PFSK-1 (cell line): ENCODE measurements at regions not wholly inside any gene's neighbourhood (a gene's known extent, or its start where the extent isn't known, plus 50 kb on each side); places are given as distances from the start of the nearest gene placed in this dataset.

Source experiments
- FOXP2 ChIP-seq: optimal IDR thresholded peaks from 2 replicates; pipeline ENCODE3; 2011; ENCODE audit warnings: borderline replicate concordance, control low read depth, inconsistent platforms; ENCODE audit not compliant: insufficient read depth; ENCODE audit errors: extremely low read length, extremely low read depth
- POLR2AphosphoS5 ChIP-seq: IDR thresholded peaks from 2 replicates; pipeline ENCODE4 v1.6.1; 2012; ENCODE audit warnings: low read depth, mild to moderate bottlenecking, control low read depth, low read length, moderate library complexity
- REST ChIP-seq, 2 experiments: IDR thresholded peaks; 2 replicates each; pipeline versions ENCODE4 v1.6.1 to v1.8.0; 2011 to 2012; ENCODE audit warnings: low read depth in 2 of 2, low read length in 2 of 2, control low read depth in 1 of 2, inconsistent platforms in 1 of 2, mild to moderate bottlenecking in 1 of 2, moderate library complexity in 1 of 2; ENCODE audit not compliant: insufficient read depth in 1 of 2
- TAF1 ChIP-seq: IDR thresholded peaks from 2 replicates; pipeline ENCODE4 v1.6.1; 2012; ENCODE audit warnings: low read length, control low read depth, borderline replicate concordance; ENCODE audit not compliant: insufficient read depth

GRCh38 chr4:141340458-141340857, 119.8 kb downstream of the ZNF330 start:
- no peak for TF ChIP-seq POLR2AphosphoS5
- no peak for TF ChIP-seq REST (IDR thresholded peaks at IDR 0.05; ENCODE audit: insufficient read depth in 1 of 2, low read depth in 2 of 2, low read length in 2 of 2)
- no peak for TF ChIP-seq TAF1
- TF ChIP-seq FOXP2, result no peak
